Calu3 (cell line): ENCODE measurements at regions not wholly inside any gene's neighbourhood (a gene's known extent, or its start where the extent isn't known, plus 50 kb on each side); places are given as distances from the start of the nearest gene placed in this dataset.
"Not testable (repeated sequence)": the region's sequence is repeated elsewhere in the genome, so short reads cannot be mapped to it uniquely, and the experiment has no call there.

ENCODE experiments used
- BruUV-seq: library from RNA; stranded (reverse); fragments of 400-500 nt; replicated peaks from 2 replicates; lab custom pipeline; 2021; lab: Mats Ljungman, UMichigan
- CTCF ChIA-PET: fragments of 300-600 bp; sonication (Branson Sonifier 250); formaldehyde crosslinking; loops from one replicate; lab custom pipeline; 2022; ENCODE audit warnings: antibody characterized with exemption; lab: Charles Lee
- DNase-seq: peaks from one replicate; pipeline ENCODE4 v3.0.0; 2022
- H3K27ac Mint-ChIP-seq: one replicate; pipeline ENCODE4 v1.8.0; 2022; ENCODE audit warnings: mixed read lengths; ENCODE audit not compliant: unreplicated experiment
- H3K27me3 Mint-ChIP-seq: one replicate; pipeline ENCODE4 v1.8.0; 2022; ENCODE audit warnings: mixed read lengths; ENCODE audit not compliant: unreplicated experiment
- H3K36me3 Mint-ChIP-seq: one replicate; pipeline ENCODE4 v1.8.0; 2022; ENCODE audit warnings: mild to moderate bottlenecking, moderate library complexity, mixed read lengths; ENCODE audit not compliant: insufficient read depth, unreplicated experiment
- H3K4me1 Mint-ChIP-seq: one replicate; pipeline ENCODE4 v1.8.0; 2022; ENCODE audit warnings: mild to moderate bottlenecking, low read depth, mixed read lengths; ENCODE audit not compliant: unreplicated experiment
- H3K4me3 Mint-ChIP-seq: one replicate; pipeline ENCODE4 v1.8.0; 2022; ENCODE audit warnings: mild to moderate bottlenecking, low read depth, moderate library complexity, mixed read lengths; ENCODE audit not compliant: unreplicated experiment
- H3K9me3 Mint-ChIP-seq: one replicate; pipeline ENCODE4 v1.8.0; 2022; ENCODE audit warnings: low read depth, mixed read lengths; ENCODE audit not compliant: unreplicated experiment
- intact Hi-C: fragments of 100-400 bp; cut with micrococcal nuclease; formaldehyde crosslinking; loops from one replicate; pipeline ENCODE4 v1.10.0; 2022; ENCODE audit not compliant: unreplicated experiment
- TF ChIP-seq, protein P1 (sequence below): fragments of 200-600 bp; IDR thresholded peaks from one replicate; pipeline ENCODE4 v1.8.0; 2022; ENCODE audit warnings: antibody characterized with exemption; ENCODE audit not compliant: unreplicated experiment

DNA sequence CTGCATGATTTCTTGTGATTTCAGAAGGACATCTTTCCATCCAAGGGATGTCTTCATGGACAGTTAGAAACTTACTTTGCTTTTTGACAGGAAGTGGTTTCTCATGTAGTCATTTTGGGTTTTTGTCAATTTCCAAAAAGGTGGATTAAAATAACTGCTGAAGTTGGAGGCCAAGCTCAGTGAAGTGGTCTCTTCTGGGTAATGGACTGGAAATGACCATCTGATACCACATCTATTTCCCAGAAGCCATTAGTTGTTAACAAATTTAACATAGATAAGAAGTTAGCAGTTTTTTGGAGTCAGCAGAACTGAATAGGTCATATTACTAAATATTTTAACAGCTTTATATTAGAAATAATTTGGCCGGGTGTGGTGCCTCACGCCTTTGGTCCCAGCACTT is 86.2 kb upstream of the MYO10 start:
- no peak overlapping the region for H3K27ac Mint-ChIP-seq
- intact Hi-C loops: no loop called here
- TF ChIP-seq, protein P1, sequence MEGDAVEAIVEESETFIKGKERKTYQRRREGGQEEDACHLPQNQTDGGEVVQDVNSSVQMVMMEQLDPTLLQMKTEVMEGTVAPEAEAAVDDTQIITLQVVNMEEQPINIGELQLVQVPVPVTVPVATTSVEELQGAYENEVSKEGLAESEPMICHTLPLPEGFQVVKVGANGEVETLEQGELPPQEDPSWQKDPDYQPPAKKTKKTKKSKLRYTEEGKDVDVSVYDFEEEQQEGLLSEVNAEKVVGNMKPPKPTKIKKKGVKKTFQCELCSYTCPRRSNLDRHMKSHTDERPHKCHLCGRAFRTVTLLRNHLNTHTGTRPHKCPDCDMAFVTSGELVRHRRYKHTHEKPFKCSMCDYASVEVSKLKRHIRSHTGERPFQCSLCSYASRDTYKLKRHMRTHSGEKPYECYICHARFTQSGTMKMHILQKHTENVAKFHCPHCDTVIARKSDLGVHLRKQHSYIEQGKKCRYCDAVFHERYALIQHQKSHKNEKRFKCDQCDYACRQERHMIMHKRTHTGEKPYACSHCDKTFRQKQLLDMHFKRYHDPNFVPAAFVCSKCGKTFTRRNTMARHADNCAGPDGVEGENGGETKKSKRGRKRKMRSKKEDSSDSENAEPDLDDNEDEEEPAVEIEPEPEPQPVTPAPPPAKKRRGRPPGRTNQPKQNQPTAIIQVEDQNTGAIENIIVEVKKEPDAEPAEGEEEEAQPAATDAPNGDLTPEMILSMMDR: no peak
- no peaks in the 10 kb centered on the region for H3K27me3 Mint-ChIP-seq
- no peak overlapping the region for H3K4me3 Mint-ChIP-seq
- no peaks in the 10 kb centered on the region for H3K4me1 Mint-ChIP-seq
- no peaks in the 10 kb centered on the region for H3K36me3 Mint-ChIP-seq
- H3K9me3 Mint-ChIP-seq: no peaks in the 10 kb centered on the region
- no peak for DNase-seq
- CTCF ChIA-PET: no interaction called here
- BruUV-seq: no TSS peak

DNA sequence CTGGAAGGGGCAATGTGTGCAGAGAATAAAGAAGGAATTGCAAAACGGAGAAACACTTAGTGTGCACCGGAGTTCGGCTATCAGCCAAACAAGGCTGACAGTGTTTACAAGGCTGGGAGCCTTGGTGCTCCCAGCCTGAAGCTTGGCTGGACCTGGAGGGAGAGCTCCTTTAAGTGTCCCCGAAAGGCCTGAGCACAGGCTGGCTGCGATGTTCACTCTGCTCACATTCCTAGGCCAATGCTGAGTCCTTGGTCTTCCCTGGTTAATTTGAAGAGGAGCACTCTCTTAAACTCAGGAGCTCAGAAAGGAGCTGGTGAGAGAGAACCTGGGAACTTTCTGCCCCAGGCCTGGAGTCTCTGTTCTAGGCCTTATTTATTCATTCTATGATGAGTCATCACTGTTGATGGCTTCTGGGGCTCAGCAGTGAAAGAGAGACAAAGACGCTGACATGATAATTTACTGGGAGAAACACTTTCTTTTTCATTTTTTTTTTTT is 88.6 kb upstream of the MYO10 start:
- TF ChIP-seq, protein P1: no peak
- Mint-ChIP-seq H3K36me3 (no peaks in the 10 kb centered on the region), H3K4me1 (no peaks in the 10 kb centered on the region), H3K4me3 (no peak overlapping the region), H3K27me3 (no peaks in the 10 kb centered on the region), H3K9me3 (no peaks in the 10 kb centered on the region), H3K27ac (no peak overlapping the region)
- CTCF ChIA-PET: no interaction called here
- no peak for DNase-seq
- intact Hi-C loops: no loop called here
- BruUV-seq: no TSS peak

DNA sequence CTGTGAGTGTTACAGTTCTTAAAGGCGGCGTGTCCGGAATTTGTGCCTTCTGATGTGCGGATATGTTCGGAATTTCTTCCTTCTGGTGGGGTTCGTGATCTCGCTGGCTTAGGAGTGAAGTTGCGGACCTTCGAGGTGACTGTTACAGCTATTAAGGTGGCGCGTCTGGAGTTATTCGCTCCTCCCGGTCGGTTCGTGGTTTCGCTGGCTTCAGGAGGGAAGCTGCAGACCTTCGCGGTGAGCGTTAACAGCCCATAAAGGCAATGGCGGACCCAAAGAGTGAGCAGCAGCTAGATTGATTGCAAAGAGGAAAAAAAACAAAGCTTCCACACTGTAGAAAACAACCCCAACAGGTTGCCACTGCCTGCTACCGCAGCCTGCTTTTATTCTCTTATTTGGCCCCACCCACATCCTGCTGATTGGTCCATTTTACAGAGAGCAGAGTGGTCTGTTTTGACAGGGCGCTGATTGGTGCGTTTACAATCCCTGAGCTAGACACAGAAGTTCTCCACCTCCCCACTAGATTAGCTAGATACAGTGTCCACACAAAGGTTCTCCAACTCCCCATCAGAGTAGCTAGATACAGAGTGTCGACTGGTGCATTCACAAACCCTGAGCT is 95.7 kb upstream of the MYO10 start:
- CTCF ChIA-PET: not testable (repeated sequence)

DNA sequence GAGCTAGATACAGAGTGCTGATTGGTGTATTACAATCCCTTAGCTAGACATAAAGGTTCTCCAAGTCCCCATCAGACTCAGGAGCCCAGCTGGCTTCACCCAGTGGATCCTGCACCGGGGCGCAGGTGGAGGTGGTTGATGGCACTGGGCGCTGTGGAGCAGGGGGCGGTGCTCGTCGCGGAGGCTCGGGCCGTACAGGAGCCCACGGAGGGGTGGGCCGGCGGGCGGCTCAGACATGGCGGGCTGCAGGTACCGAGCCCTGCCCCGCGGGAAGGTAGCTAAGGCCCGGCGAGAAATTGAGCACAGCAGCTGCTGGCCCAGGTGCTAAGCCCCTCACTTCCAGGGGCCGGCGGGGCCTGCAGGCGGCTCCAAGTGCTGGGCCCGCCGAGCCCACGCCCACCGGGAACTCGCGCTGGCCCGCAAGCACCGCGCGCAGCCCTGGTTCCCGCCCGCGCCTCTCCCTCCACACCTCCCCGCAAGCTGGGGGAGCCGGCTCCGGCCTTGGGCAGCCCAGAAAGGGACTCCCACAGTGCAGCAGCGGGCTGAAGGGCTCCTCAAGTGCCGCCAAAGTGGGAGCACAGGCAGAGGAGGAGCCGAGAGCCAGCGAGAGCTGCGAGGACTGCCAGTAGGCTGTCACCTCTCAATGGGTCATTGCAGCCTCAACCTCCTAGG is 96.4 kb upstream of the MYO10 start:
- BruUV-seq, H3K27ac Mint-ChIP-seq, intact Hi-C loops, H3K4me3 Mint-ChIP-seq, DNase-seq, H3K9me3 Mint-ChIP-seq, H3K27me3 Mint-ChIP-seq, H3K36me3 Mint-ChIP-seq, H3K4me1 Mint-ChIP-seq: not testable (repeated sequence)
- CTCF ChIA-PET: interaction anchor here (0.6 kb wide), 1 partner anchor 143 kb away, joined by 3 read pairs; no protein-coding TSS in a partner anchor

More for the DNA sequence above, 95.7 kb upstream of the MYO10 start:
- H3K36me3 Mint-ChIP-seq, H3K4me1 Mint-ChIP-seq, H3K27me3 Mint-ChIP-seq, H3K27ac Mint-ChIP-seq, H3K4me3 Mint-ChIP-seq, intact Hi-C loops, H3K9me3 Mint-ChIP-seq, DNase-seq, BruUV-seq: not testable (repeated sequence)

DNA sequence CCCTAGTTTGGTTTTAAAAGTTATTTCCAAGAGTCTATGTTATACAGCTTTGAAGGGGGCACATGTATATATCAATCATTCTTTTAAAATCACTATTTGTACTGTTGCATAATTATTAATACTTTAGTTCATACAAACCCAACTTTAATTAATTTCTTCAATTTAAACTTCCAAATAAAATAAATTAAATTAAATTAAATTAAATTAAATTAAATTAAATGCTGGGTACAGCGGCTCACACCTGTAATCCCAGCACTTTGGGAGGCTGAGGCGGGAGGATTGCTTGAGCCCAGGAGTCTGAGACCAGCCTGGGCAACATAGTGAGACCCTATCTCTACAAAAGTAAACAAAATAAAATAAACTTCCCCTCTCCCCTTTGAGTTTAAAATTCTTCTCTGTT is 98.9 kb upstream of the MYO10 start:
- intact Hi-C loops, H3K4me1 Mint-ChIP-seq, H3K27me3 Mint-ChIP-seq, H3K9me3 Mint-ChIP-seq, H3K36me3 Mint-ChIP-seq, H3K27ac Mint-ChIP-seq, DNase-seq, H3K4me3 Mint-ChIP-seq, BruUV-seq, CTCF ChIA-PET: not testable (repeated sequence)
